HepG2 (cell line): ENCODE measurements at regions not wholly inside any gene's neighbourhood (a gene's known extent, or its start where the extent isn't known, plus 50 kb on each side); places are given as distances from the start of the nearest gene placed in this dataset.

Experiments
- ATAC-seq: fragments of 200-7000 bp; cut with Tn5 transposase; 3 replicates; pipeline ENCODE4 v1.9.1; 2020; ENCODE audit warnings: mild to moderate bottlenecking, moderate library complexity
- BruUV-seq: library from RNA; stranded (reverse); fragments of 400-500 nt; replicated peaks from 2 replicates; lab custom pipeline; 2021; lab: Mats Ljungman, UMichigan
- CTCF ChIA-PET: fragments of 300-600 bp; formaldehyde crosslinking; extraction: SDS; loops from one replicate; lab custom pipeline; 2021; ENCODE audit warnings: low total read pairs, inconsistent platforms, low intra/inter-chr PET ratio; lab: Yijun Ruan, JAX
- POLR2A ChIA-PET: fragments of 350-600 bp; sonication (Branson Sonifier 250); formaldehyde crosslinking; loops from one replicate; lab custom pipeline; 2020; ENCODE audit warnings: antibody characterized with exemption, inconsistent platforms; lab: Yijun Ruan, JAX
- DNase-seq: peaks from one replicate; pipeline ENCODE4 v3.0.0-alpha.2; 2015; ENCODE audit warnings: low spot score
- FAIRE-seq: peaks from 3 replicates; lab custom pipeline; 2011; peaks lifted over from hg19 to GRCh38; lab: Jason Lieb, UNC
- H2AFZ ChIP-seq: one replicate; pipeline ENCODE4 v1.6.1; 2011; ENCODE audit warnings: low read length, inconsistent platforms
- H3K27ac ChIP-seq: fragments of 300-600 bp; 3 replicates; pipeline ENCODE4 v1.8.0; 2011; ENCODE audit warnings: mixed run types, mild to moderate bottlenecking, mixed read lengths, low read length, inconsistent platforms; ENCODE audit not compliant: insufficient read depth; ENCODE audit errors: extremely low read length
- H3K27me3 ChIP-seq, 2 experiments: fragments of 200-600 bp in 1 of 2; 2 replicates in 1 of 2; 3 replicates in 1 of 2; pipeline versions ENCODE4 v1.6.0 to v1.8.0; 2011; ENCODE audit warnings: low read length in 2 of 2, mild to moderate bottlenecking in 2 of 2, moderate library complexity in 2 of 2, inconsistent platforms in 1 of 2; ENCODE audit not compliant: insufficient read depth in 2 of 2, control insufficient read depth in 1 of 2
- H3K36me3 ChIP-seq, 2 experiments: fragments of 200-600 bp in 1 of 2; replicated peaks in 1 of 2; 2 replicates in 1 of 2; 3 replicates in 1 of 2; pipeline versions ENCODE4 v1.5.1 to v1.8.0; 2011; ENCODE audit warnings: low read length in 2 of 2, inconsistent platforms in 1 of 2; ENCODE audit not compliant: insufficient read depth in 2 of 2, control insufficient read depth in 1 of 2
- H3K4me1 ChIP-seq: 2 replicates; pipeline ENCODE4 v1.5.1; 2012; ENCODE audit warnings: low read length, inconsistent platforms; ENCODE audit not compliant: insufficient read depth
- H3K4me2 ChIP-seq: 2 replicates; pipeline ENCODE4 v1.6.0; 2011; ENCODE audit warnings: low read depth, low read length, inconsistent platforms
- H3K4me3 ChIP-seq, 3 experiments: fragments of 200-600 bp in 1 of 3; sonication (generic), shearing (Covaris generic) in 1 of 3; replicated peaks in 1 of 3; 2 replicates each; pipeline ENCODE4 v1.5.1; 2011 to 2016; ENCODE audit warnings: low read length in 3 of 3, inconsistent platforms in 2 of 3, low read depth in 2 of 3, mild to moderate bottlenecking in 2 of 3, control low read depth in 1 of 3, mixed read lengths in 1 of 3; ENCODE audit not compliant: insufficient read depth in 1 of 3
- H3K79me2 ChIP-seq: one replicate; pipeline ENCODE4 v1.6.1; 2011; ENCODE audit warnings: low read length, inconsistent platforms; ENCODE audit not compliant: insufficient read depth
- H3K9ac ChIP-seq: 2 replicates; pipeline ENCODE4 v1.6.0; 2011; ENCODE audit warnings: mild to moderate bottlenecking, low read depth, low read length, inconsistent platforms; ENCODE audit not compliant: insufficient read depth
- H3K9me3 ChIP-seq: 2 replicates; pipeline ENCODE4 v1.5.1; 2012; ENCODE audit warnings: mild to moderate bottlenecking, low read length
- H4K20me1 ChIP-seq: 2 replicates; pipeline ENCODE4 v1.6.0; 2011; ENCODE audit warnings: inconsistent platforms, mild to moderate bottlenecking, low read length, moderate library complexity; ENCODE audit not compliant: insufficient read depth
- CHCHD3 ChIP-seq: sonication (generic); formaldehyde crosslinking; IDR thresholded peaks from 2 replicates; pipeline ENCODE4 v1.8.0; 2022; ENCODE audit warnings: mild to moderate bottlenecking, missing genetic modification reagents, moderate library complexity
- ETV5 ChIP-seq: IDR thresholded peaks from 2 replicates; pipeline ENCODE4 v1.6.1; 2018; ENCODE audit warnings: missing biosample characterization, missing genetic modification reagents, inconsistent platforms, borderline replicate concordance
- FOXJ3 ChIP-seq: sonication (generic); formaldehyde crosslinking; IDR thresholded peaks from 2 replicates; pipeline ENCODE4 v1.4.0; 2020; ENCODE audit warnings: missing genetic modification reagents, mild to moderate bottlenecking, borderline replicate concordance
- GPN1 ChIP-seq: sonication (generic); formaldehyde crosslinking; IDR thresholded peaks from 2 replicates; pipeline ENCODE4 v1.5.1; 2020; ENCODE audit warnings: missing genetic modification reagents, borderline replicate concordance
- HOXA9 ChIP-seq: sonication (generic); formaldehyde crosslinking; IDR thresholded peaks from 2 replicates; pipeline ENCODE4 v1.8.1; 2022; ENCODE audit warnings: missing genetic modification reagents, mild to moderate bottlenecking, moderate library complexity, borderline replicate concordance
- IRF2 ChIP-seq: IDR thresholded peaks from 2 replicates; pipeline ENCODE4 v1.6.1; 2018; ENCODE audit warnings: missing genetic modification reagents, missing compliant biosample characterization
- MED1 ChIP-seq: sonication (generic); formaldehyde crosslinking; IDR thresholded peaks from 2 replicates; pipeline ENCODE4 v1.4.0; 2020; ENCODE audit warnings: missing genetic modification reagents
- NFKB2 ChIP-seq: sonication (generic); formaldehyde crosslinking; IDR thresholded peaks from 2 replicates; pipeline ENCODE4 v1.4.0; 2020; ENCODE audit warnings: missing genetic modification reagents, borderline replicate concordance
- SMYD3 ChIP-seq: sonication (generic); formaldehyde crosslinking; IDR thresholded peaks from 2 replicates; pipeline ENCODE4 v1.8.1; 2023; ENCODE audit warnings: mild to moderate bottlenecking, missing genetic modification reagents
- TRAFD1 ChIP-seq: sonication (generic); formaldehyde crosslinking; IDR thresholded peaks from 2 replicates; pipeline ENCODE4 v1.5.1; 2020; ENCODE audit warnings: missing genetic modification reagents, mild to moderate bottlenecking, borderline replicate concordance
- ZFP41 ChIP-seq: sonication (generic); formaldehyde crosslinking; IDR thresholded peaks from 2 replicates; pipeline ENCODE4 v1.4.0; 2020; ENCODE audit warnings: mild to moderate bottlenecking, missing genetic modification reagents, borderline replicate concordance
- ZNF329 ChIP-seq: sonication (generic); formaldehyde crosslinking; IDR thresholded peaks from 2 replicates; pipeline ENCODE4 v1.9.0; 2021; ENCODE audit warnings: low read depth, mild to moderate bottlenecking, missing genetic modification reagents
- ZNF580 ChIP-seq: IDR thresholded peaks from 2 replicates; pipeline ENCODE4 v1.6.1; 2016; ENCODE audit warnings: low read depth, borderline replicate concordance
- ZNF605 ChIP-seq: sonication (generic); formaldehyde crosslinking; IDR thresholded peaks from 2 replicates; pipeline ENCODE4 v1.8.0; 2022; ENCODE audit warnings: mild to moderate bottlenecking, missing genetic modification reagents
- WGBS: methylation state at CpG from one replicate; pipeline ENCODE4 v1.1.6; 2017; ENCODE audit warnings: low lambda C conversion rate; 5-methylcytosine and 5-hydroxymethylcytosine counted together
- in situ Hi-C: cut with HindIII; loops from 2 replicates; pipeline ENCODE4 v1.10.0; 2017; ENCODE audit warnings: low pct_unique_long_range_greater_than_20kb; ENCODE audit not compliant: extremely low pct_ligation_motif_present
- intact Hi-C: fragments of 100-400 bp; cut with micrococcal nuclease; formaldehyde crosslinking; loops from one replicate; pipeline ENCODE4 v1.10.0; 2022; ENCODE audit not compliant: unreplicated experiment

GRCh38 chr13:106310291-106310865 is 225.1 kb downstream of the EFNB2 start:
- DNase-seq (no peak), ATAC-seq (no peak), FAIRE-seq (no peak)
- no peak overlapping the region for H3K4me2 ChIP-seq
- H3K9me3 ChIP-seq = peaks cover 5% of the 10 kb centered on the region
- no peaks in the 10 kb centered on the region for H3K79me2 ChIP-seq
- intact Hi-C loops (no loop called here), in situ Hi-C loops (no loop called here)
- BruUV-seq = no TSS peak
- WGBS = 0% methylated on average over 1 of the region's 1 CpG
- no peaks in the 10 kb centered on the region for H3K36me3 ChIP-seq
- no peak overlapping the region for H3K4me3 ChIP-seq
- no peaks in the 10 kb centered on the region for H4K20me1 ChIP-seq
- H3K27me3 ChIP-seq = no peaks in the 10 kb centered on the region
- H3K27ac ChIP-seq = no peak overlapping the region
- no peak overlapping the region for H2AFZ ChIP-seq
- ChIA-PET CTCF (no interaction called here), POLR2A (no interaction called here)
- TF ChIP-seq HOXA9 (CRISPR knock-in tag) (no peak), ZNF329 (CRISPR knock-in tag) (no peak), ETV5 (CRISPR knock-in tag) (no peak), FOXJ3 (CRISPR knock-in tag) (no peak), MED1 (CRISPR knock-in tag) (no peak), TRAFD1 (CRISPR knock-in tag) (no peak), ZNF605 (CRISPR knock-in tag) (no peak), ZFP41 (CRISPR knock-in tag) (no peak), NFKB2 (CRISPR knock-in tag) (no peak), CHCHD3 (CRISPR knock-in tag) (no peak), IRF2 (CRISPR knock-in tag) (no peak), SMYD3 (CRISPR knock-in tag) (no peak), ZNF580 (CRISPR knock-in tag) (no peak), GPN1 (CRISPR knock-in tag) (no peak)
- no peak overlapping the region for H3K9ac ChIP-seq
- H3K4me1 ChIP-seq = no peaks in the 10 kb centered on the region
